Activated CD4-positive, alpha-beta T cell treated with anti-CD3 and anti-CD28 coated beads for 36 hours (primary cell): ENCODE measurements at regions not wholly inside any gene's neighbourhood (a gene's known extent, or its start where the extent isn't known, plus 50 kb on each side); places are given as distances from the start of the nearest gene placed in this dataset.
"Not testable (repeated sequence)": the region's sequence is repeated elsewhere in the genome, so short reads cannot be mapped to it uniquely, and the experiment has no call there.

Source experiments
- ATAC-seq: fragments of 200-7000 bp; cut with Tn5 transposase; one replicate; pipeline ENCODE4 v1.10.0; 2021; ENCODE audit warnings: mild to moderate bottlenecking, moderate library complexity
- CTCF ChIA-PET: fragments of 350-600 bp; sonication (Branson Sonifier 250); formaldehyde crosslinking; loops from one replicate; lab custom pipeline; 2021; ENCODE audit warnings: antibody characterized with exemption; lab: Charles Lee
- POLR2A ChIA-PET: fragments of 350-600 bp; sonication (Branson Sonifier 250); formaldehyde crosslinking; loops from one replicate; lab custom pipeline; 2021; ENCODE audit warnings: antibody characterized with exemption, inconsistent platforms; lab: Charles Lee
- DNase-seq: peaks from one replicate; pipeline ENCODE4 v3.0.0-alpha.2; 2020
- H3K27ac Mint-ChIP-seq: one replicate; pipeline ENCODE4 v1.8.0; 2021; ENCODE audit warnings: mixed read lengths
- H3K27me3 Mint-ChIP-seq: one replicate; pipeline ENCODE4 v1.8.0; 2021; ENCODE audit warnings: mixed read lengths
- H3K36me3 Mint-ChIP-seq: one replicate; pipeline ENCODE4 v1.8.0; 2021; ENCODE audit warnings: low read depth, mixed read lengths
- H3K4me1 Mint-ChIP-seq: one replicate; pipeline ENCODE4 v1.8.0; 2021; ENCODE audit warnings: mixed read lengths
- H3K4me3 Mint-ChIP-seq: one replicate; pipeline ENCODE4 v1.8.0; 2021; ENCODE audit warnings: mild to moderate bottlenecking, moderate library complexity, mixed read lengths
- H3K9me3 Mint-ChIP-seq: one replicate; pipeline ENCODE4 v1.8.0; 2021; ENCODE audit warnings: low read depth, mixed read lengths
- intact Hi-C, 2 experiments: fragments of 100-400 bp; cut with DNase I in 1 of 2; cut with micrococcal nuclease in 1 of 2; formaldehyde crosslinking; loops; one replicate each; pipeline versions ENCODE4 v1.14.2 to v1.15.1; 2022 to 2024; cut with DNase I, micrococcal nuclease

- Mint-ChIP-seq H3K4me1 (no peaks in the 10 kb centered on the region), H3K36me3 (peaks cover 2% of the 10 kb centered on the region), H3K27ac (no peak overlapping the region), H3K4me3 (no peak overlapping the region), H3K9me3 (peaks cover 23% of the 10 kb centered on the region), H3K27me3 (peaks cover 16% of the 10 kb centered on the region)
- ChIA-PET POLR2A (no interaction called here), CTCF (interaction anchor here (0.6 kb wide), 1 partner anchor 11 kb away, joined by 3 read pairs; no protein-coding TSS in a partner anchor)
- intact Hi-C loops, result no loop called here
- no peak for ATAC-seq
- DNase-seq, result no peak
Measured at GRCh38 chr2:33694904-33695303, 95.8 kb upstream of the FAM98A start.

GRCh38 chr2:33690686-33691085 is 91.6 kb upstream of the FAM98A start:
- H3K27ac Mint-ChIP-seq, DNase-seq, H3K4me3 Mint-ChIP-seq, H3K27me3 Mint-ChIP-seq, ATAC-seq, H3K4me1 Mint-ChIP-seq, H3K36me3 Mint-ChIP-seq, POLR2A ChIA-PET, intact Hi-C loops: not testable (repeated sequence)
- H3K9me3 Mint-ChIP-seq, result peaks cover 31% of the 10 kb centered on the region
- CTCF ChIA-PET, result interaction anchor here (0.9 kb wide), 1 partner anchor 14 kb away, joined by 3 read pairs; no protein-coding TSS in a partner anchor

- H3K27ac Mint-ChIP-seq, result no peak overlapping the region
- H3K4me1 Mint-ChIP-seq, result no peaks in the 10 kb centered on the region
- intact Hi-C loops, result no loop called here
- DNase-seq (no peak), ATAC-seq (no peak)
- ChIA-PET POLR2A (no interaction called here), CTCF (no interaction called here)
- peaks cover 6% of the 10 kb centered on the region for H3K27me3 Mint-ChIP-seq
- H3K36me3 Mint-ChIP-seq, result no peaks in the 10 kb centered on the region
- H3K9me3 Mint-ChIP-seq, result peaks cover 3% of the 10 kb centered on the region
- H3K4me3 Mint-ChIP-seq, result no peak overlapping the region
Measured at GRCh38 chr2:33681364-33681757, 82.3 kb upstream of the FAM98A start.

DNA sequence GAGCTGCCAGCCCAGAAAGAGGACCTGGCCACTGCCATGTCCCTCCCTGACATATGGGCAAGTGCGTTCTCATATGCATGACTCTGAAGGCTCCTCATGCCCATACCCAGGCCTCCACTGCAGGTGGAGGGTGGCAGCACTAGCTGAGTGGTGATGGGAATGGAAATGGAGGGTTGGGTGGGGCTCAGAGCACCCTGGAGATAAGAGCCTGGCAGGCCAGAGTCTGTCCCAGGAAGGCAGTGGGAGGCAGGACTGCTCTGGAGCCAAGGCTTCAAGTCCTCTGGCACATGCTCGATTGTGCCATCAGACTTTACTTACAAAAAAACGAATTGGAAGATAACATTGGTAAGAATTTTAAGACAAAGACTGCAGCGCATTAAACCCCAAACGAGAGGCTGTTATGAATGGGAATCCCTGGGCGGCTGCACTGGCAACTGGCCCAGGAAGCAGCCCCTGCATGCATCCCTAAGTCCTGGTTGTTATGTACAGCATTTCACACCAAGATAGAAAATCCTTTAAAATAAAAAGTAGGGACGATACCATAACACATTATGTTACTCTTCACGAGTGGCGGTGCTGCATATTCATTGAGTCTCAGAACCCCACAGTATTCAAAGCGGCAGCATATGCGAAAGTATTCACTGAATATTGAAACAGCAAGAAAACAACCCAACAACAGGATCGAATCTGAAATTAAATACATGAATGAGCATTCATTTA is 81.7 kb upstream of the FAM98A start:
- no peak for DNase-seq
- H3K36me3 Mint-ChIP-seq, result no peaks in the 10 kb centered on the region
- no peak for ATAC-seq
- no peak overlapping the region for H3K27ac Mint-ChIP-seq
- ChIA-PET POLR2A (no interaction called here), CTCF (no interaction called here)
- peaks cover 3% of the 10 kb centered on the region for H3K9me3 Mint-ChIP-seq
- intact Hi-C loops, result no loop called here
- H3K27me3 Mint-ChIP-seq, result peaks cover 6% of the 10 kb centered on the region
- no peaks in the 10 kb centered on the region for H3K4me1 Mint-ChIP-seq
- no peak overlapping the region for H3K4me3 Mint-ChIP-seq

DNA sequence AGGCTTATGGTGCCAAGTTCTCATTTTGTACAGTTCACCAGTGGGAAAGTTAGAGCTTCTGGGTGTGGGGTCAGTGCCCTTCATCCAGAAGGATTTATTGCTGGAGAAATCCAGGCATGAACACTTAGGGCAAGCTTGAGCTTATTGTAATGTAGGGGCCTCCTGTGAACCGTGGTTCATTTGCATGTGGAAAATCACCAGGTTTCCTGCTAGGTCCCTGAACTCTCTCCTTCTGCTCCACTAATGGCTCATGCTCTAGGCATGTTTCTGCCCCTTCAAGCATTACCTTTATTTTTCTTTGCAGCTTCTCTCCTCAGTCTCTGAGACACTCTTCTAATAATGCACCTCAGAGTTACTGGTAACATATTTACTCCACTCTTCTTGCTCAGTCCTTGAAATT is 79.3 kb upstream of the FAM98A start:
- Mint-ChIP-seq H3K9me3 (no peaks in the 10 kb centered on the region), H3K27ac (no peak overlapping the region), H3K4me1 (no peaks in the 10 kb centered on the region), H3K36me3 (no peaks in the 10 kb centered on the region), H3K4me3 (no peak overlapping the region), H3K27me3 (no peaks in the 10 kb centered on the region)
- no peak for ATAC-seq
- no peak for DNase-seq
- intact Hi-C loops, result no loop called here
- CTCF ChIA-PET, result no interaction called here
- POLR2A ChIA-PET, result no interaction called here

DNA sequence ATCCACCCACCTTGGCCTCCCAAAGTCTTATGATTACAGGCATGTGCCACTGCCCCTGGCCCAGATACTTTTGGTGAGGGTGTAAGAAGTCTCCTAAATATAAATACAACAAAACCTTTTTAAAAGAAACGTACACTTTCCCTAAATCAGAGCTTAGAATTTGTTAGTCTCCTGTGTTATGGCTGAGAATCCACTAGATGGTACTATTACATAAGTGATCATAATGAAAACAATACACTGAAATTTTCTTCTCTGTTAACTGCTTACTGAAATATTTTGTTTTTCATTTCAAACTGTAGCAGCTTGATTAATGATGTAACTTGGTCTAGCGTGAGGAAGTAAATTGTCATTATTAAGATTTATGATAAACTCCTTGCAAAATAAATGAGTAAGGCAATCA is 74.8 kb upstream of the FAM98A start:
- intact Hi-C loops, result loop anchor here in 1 of 2 experiments (5.0 kb wide), 1 partner anchor 1738 kb away; no protein-coding TSS in a partner anchor
- CTCF ChIA-PET, result interaction anchor here (0.6 to 1.5 kb wide), 2 partner anchors 10 to 1241 kb away, joined by 3 to 4 read pairs; no protein-coding TSS in a partner anchor
- no peaks in the 10 kb centered on the region for H3K27me3 Mint-ChIP-seq

DNA sequence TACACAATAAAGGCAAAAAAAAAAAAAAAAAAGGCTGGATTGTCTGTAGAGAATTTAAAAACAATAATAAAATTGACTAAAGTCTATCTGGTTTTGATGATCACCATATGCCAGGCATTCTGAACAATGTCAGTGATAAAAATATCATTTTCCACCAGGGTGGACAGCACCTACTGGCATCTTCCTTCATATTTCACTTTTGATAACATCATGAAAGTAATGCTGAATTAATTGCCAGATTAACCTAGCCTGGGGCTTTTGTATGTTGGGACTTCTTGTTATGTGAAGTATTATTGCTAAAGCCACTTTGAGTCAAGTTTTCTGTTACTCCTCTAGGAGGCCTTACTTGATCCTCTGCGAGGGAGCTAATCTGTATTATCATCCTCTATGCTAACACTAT is 73.8 kb upstream of the FAM98A start:
- DNase-seq (no peak), ATAC-seq (no peak)
- no peaks in the 10 kb centered on the region for H3K27me3 Mint-ChIP-seq
- intact Hi-C loops, result loop anchor here in 1 of 2 experiments (5.0 kb wide), 1 partner anchor 1739 kb away; no protein-coding TSS in a partner anchor
- no peak overlapping the region for H3K4me3 Mint-ChIP-seq
- H3K36me3 Mint-ChIP-seq, result no peaks in the 10 kb centered on the region
- ChIA-PET POLR2A (no interaction called here), CTCF (no interaction called here)
- no peak overlapping the region for H3K27ac Mint-ChIP-seq
- no peaks in the 10 kb centered on the region for H3K4me1 Mint-ChIP-seq
- no peaks in the 10 kb centered on the region for H3K9me3 Mint-ChIP-seq

More for the DNA sequence above, 74.8 kb upstream of the FAM98A start:
- Mint-ChIP-seq H3K27ac (no peak overlapping the region), H3K9me3 (no peaks in the 10 kb centered on the region), H3K4me3 (no peak overlapping the region), H3K36me3 (no peaks in the 10 kb centered on the region), H3K4me1 (no peaks in the 10 kb centered on the region)
- ATAC-seq, result no peak
- DNase-seq, result no peak
- POLR2A ChIA-PET, result no interaction called here

DNA sequence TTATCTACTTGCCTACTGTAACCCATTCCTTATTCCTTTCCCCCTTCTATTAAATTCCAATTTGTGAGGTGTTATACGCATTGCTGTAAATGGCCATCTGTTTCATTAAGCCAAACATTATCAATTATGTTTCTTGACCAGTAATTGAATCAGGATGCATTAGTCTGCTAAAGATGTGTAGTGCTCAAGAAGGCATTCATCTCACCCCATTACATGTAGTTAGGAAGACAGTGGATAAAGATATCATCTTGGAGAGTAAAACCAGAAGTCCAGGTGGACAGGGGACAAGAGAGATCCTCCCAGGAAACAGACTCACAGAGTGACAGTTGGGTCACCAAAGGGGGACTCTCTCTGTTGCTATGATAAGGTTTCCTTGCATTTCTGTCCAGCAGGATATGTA is 73.3 kb upstream of the FAM98A start:
- intact Hi-C loops, result loop anchor here in 1 of 2 experiments (5.0 kb wide), 1 partner anchor 1740 kb away; no protein-coding TSS in a partner anchor
- no peak for DNase-seq
- no peaks in the 10 kb centered on the region for H3K4me1 Mint-ChIP-seq
- no peak overlapping the region for H3K4me3 Mint-ChIP-seq
- no peaks in the 10 kb centered on the region for H3K27me3 Mint-ChIP-seq
- no peak for ATAC-seq
- POLR2A ChIA-PET, result no interaction called here
- H3K27ac Mint-ChIP-seq, result no peak overlapping the region
- CTCF ChIA-PET, result no interaction called here
- no peaks in the 10 kb centered on the region for H3K36me3 Mint-ChIP-seq
- no peaks in the 10 kb centered on the region for H3K9me3 Mint-ChIP-seq

DNA sequence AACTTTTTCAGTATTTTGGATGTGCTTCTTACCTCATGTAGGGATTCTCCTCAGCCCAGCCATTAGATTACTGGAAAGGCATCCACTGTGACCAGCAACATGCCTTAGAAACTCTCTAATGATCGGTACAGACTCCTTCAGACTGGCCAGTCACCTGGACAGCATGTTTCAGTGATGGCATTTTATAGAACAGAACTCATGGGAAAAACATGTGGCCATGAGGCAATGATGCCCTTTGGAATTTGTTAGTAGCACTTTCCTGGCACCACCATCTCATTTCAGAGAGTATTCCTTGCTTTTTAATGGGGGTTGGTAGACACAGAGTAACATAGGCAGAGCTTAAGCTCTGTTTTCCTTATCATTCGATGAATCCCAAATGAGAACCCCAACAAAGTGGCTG is 72.1 kb upstream of the FAM98A start:
- no peaks in the 10 kb centered on the region for H3K27me3 Mint-ChIP-seq
- H3K27ac Mint-ChIP-seq, result no peak overlapping the region
- H3K36me3 Mint-ChIP-seq, result no peaks in the 10 kb centered on the region
- ATAC-seq (no peak), DNase-seq (no peak)
- no peaks in the 10 kb centered on the region for H3K9me3 Mint-ChIP-seq
- no peak overlapping the region for H3K4me3 Mint-ChIP-seq
- no peaks in the 10 kb centered on the region for H3K4me1 Mint-ChIP-seq
- CTCF ChIA-PET, result no interaction called here
- POLR2A ChIA-PET, result no interaction called here
- intact Hi-C loops, result loop anchor here in 1 of 2 experiments (5.0 kb wide), 1 partner anchor 1741 kb away; no protein-coding TSS in a partner anchor

DNA sequence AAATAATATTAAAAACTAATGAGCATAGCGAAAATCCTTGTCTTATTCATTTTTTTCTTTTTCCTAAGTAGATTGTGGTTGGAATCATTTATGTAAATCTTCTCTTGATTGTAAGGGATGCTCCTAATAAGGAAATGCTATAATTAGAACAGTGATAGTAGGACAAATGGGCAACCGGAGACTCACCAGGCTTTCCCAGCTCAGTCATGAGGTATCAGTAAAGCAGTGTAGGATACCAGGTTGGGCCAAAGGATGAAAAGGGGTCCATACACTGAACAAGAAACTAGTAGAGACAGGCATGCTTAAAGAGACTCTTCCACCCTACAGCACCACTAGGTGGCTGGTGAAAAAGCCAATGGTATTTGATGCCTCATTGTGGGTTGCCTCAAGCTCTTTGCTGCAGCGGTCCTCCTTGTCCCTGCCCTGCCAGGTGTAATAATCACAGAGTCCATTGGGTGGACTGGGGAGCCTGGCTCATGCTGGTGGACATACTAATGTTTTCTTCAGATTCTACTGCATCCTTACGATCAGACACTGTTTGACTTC is 71.4 kb upstream of the FAM98A start:
- Mint-ChIP-seq H3K4me3 (no peak overlapping the region), H3K27ac (no peak overlapping the region), H3K4me1 (no peaks in the 10 kb centered on the region), H3K36me3 (no peaks in the 10 kb centered on the region), H3K9me3 (no peaks in the 10 kb centered on the region), H3K27me3 (no peaks in the 10 kb centered on the region)
- no peak for DNase-seq
- ChIA-PET POLR2A (no interaction called here), CTCF (no interaction called here)
- intact Hi-C loops, result loop anchor here in 1 of 2 experiments (5.0 kb wide), 1 partner anchor 1742 kb away; no protein-coding TSS in a partner anchor
- no peak for ATAC-seq

GRCh38 chr2:33666879-33667278 is 67.8 kb upstream of the FAM98A start:
- H3K27me3 Mint-ChIP-seq, result no peaks in the 10 kb centered on the region
- intact Hi-C loops, result no loop called here
- ATAC-seq (no peak), DNase-seq (no peak)
- H3K36me3 Mint-ChIP-seq, result no peaks in the 10 kb centered on the region
- peaks cover 10% of the 10 kb centered on the region for H3K9me3 Mint-ChIP-seq
- ChIA-PET POLR2A (no interaction called here), CTCF (interaction anchor here (0.6 kb wide), 1 partner anchor 810 kb away, joined by 3 read pairs; no protein-coding TSS in a partner anchor)
- H3K4me3 Mint-ChIP-seq, result no peak overlapping the region
- H3K4me1 Mint-ChIP-seq, result no peaks in the 10 kb centered on the region
- H3K27ac Mint-ChIP-seq, result no peak overlapping the region

GRCh38 chr2:33665039-33665438 is 65.9 kb upstream of the FAM98A start:
- Mint-ChIP-seq H3K27me3 (no peaks in the 10 kb centered on the region), H3K36me3 (no peaks in the 10 kb centered on the region), H3K27ac (no peak overlapping the region), H3K4me1 (no peaks in the 10 kb centered on the region), H3K4me3 (no peak overlapping the region), H3K9me3 (peaks cover 10% of the 10 kb centered on the region)
- intact Hi-C loops, result no loop called here
- POLR2A ChIA-PET, result no interaction called here
- DNase-seq (no peak), ATAC-seq (no peak)
- CTCF ChIA-PET, result interaction anchor here (1.9 kb wide), 1 partner anchor 9 kb away, joined by 4 read pairs; no protein-coding TSS in a partner anchor
